Ovary (tissue), 3 donors: ENCODE measurements at regions not wholly inside any gene's neighbourhood (a gene's known extent, or its start where the extent isn't known, plus 50 kb on each side); places are given as distances from the start of the nearest gene placed in this dataset.

Experiments
- CTCF ChIP-seq, 3 donors: fragments of 450-650 bp in 2 of 3; fragments of 200-600 bp in 1 of 3; IDR thresholded peaks; one replicate each; pipeline versions ENCODE4 v1.5.1 to v1.8.0; 2016 to 2022; ENCODE audit warnings: antibody characterized with exemption in 3 of 3, mild to moderate bottlenecking in 1 of 3
- EP300 ChIP-seq: sonication (generic); formaldehyde crosslinking; IDR thresholded peaks from one replicate; pipeline ENCODE4 v1.6.1; 2017; ENCODE audit warnings: antibody characterized with exemption
- donor health status: DM: no; HTN: no; CAD: no.

GRCh38 chr4:159042097-159042605, 60.7 kb upstream of the RAPGEF2 start:
- no peak for TF ChIP-seq CTCF (IDR thresholded peaks at IDR 0.05)
- TF ChIP-seq EP300 = no peak
